GM13976 (cell line): ENCODE measurements at regions not wholly inside any gene's neighbourhood (a gene's known extent, or its start where the extent isn't known, plus 50 kb on each side); places are given as distances from the start of the nearest gene placed in this dataset.

ENCODE experiments used
- DNase-seq: peaks from one replicate; pipeline ENCODE4 v3.0.0; 2012; ENCODE audit warnings: low spot score
- in situ Hi-C: fragments of 300-500 bp; cut with MboI; formaldehyde crosslinking; loops from one replicate; pipeline ENCODE4 v1.12.0; 2022; ENCODE audit warnings: low sequenced_read_pairs, mixed read lengths, inconsistent platforms; ENCODE audit not compliant: unreplicated experiment
- TF ChIP-seq, protein P1 (sequence below): IDR thresholded peaks from 2 replicates; pipeline ENCODE4 v1.5.1; 2012; ENCODE audit warnings: borderline replicate concordance, mild to moderate bottlenecking; ENCODE audit not compliant: insufficient read depth; ENCODE audit errors: extremely low read depth, missing control alignments, control extremely low read depth

DNA sequence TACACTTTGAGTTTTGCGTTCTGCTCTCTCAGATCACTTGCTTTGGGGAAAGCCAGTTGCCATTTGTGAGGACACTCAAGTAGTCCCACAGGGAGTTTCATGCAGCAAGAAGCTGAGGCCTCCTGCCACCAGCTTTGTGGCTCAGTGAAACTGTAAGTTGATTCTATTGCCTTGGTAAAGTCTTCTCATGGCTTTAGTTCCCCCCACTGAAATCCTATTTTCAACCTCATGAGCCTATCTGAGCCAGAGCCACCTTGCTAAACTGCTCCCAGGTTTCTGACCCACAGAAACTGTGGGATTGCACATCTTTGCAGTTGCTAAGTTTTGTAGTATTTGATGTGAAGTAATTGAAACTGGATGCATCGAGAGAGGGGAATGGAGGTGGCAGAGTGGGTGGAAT lies 85.4 kb upstream of the TOP3B start:
- in situ Hi-C loops, result no loop called here
- DNase-seq, result no peak
- TF ChIP-seq, protein P1, sequence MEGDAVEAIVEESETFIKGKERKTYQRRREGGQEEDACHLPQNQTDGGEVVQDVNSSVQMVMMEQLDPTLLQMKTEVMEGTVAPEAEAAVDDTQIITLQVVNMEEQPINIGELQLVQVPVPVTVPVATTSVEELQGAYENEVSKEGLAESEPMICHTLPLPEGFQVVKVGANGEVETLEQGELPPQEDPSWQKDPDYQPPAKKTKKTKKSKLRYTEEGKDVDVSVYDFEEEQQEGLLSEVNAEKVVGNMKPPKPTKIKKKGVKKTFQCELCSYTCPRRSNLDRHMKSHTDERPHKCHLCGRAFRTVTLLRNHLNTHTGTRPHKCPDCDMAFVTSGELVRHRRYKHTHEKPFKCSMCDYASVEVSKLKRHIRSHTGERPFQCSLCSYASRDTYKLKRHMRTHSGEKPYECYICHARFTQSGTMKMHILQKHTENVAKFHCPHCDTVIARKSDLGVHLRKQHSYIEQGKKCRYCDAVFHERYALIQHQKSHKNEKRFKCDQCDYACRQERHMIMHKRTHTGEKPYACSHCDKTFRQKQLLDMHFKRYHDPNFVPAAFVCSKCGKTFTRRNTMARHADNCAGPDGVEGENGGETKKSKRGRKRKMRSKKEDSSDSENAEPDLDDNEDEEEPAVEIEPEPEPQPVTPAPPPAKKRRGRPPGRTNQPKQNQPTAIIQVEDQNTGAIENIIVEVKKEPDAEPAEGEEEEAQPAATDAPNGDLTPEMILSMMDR, result no peak

DNA sequence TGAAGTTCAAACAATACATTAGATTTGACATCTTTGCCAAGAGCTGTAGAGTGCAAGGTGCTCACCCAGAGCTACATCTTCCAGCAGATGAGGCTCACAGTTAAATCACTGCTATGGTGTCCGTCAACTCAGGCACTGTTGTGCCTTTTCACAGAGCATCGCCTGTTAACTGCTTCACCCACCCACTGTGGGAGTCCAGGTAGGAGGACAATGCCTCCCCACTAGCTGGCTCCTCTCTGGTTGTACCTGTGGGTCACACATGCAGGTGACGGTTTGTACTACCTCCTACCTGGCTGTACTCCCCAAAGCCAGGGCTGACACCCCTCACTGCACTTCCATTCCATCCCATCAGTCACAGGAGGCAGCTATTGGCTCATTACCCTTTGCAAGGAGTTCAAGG lies 84.6 kb upstream of the TOP3B start:
- in situ Hi-C loops, result no loop called here
- TF ChIP-seq, protein P1, result no peak
- no peak for DNase-seq

DNA sequence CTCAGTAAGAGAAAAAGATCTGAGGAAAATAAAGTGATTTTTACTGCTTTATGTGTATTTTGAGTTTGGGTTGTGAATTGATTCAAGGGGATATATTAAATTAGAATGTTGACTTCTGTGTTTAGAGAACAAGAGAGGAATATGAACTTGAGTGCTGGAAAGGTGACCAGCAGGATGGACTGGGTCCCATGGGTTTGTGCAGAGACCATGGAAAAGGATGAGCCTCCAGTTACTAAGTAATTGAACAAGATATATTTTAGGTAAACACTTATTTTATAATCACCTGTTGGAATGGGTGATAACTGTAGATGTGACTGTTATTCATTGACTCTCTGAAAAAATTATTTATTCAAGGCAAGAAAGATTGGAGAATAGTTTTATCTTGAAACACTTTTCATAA lies 82.0 kb upstream of the TOP3B start:
- no peak for DNase-seq
- TF ChIP-seq, protein P1, result no peak
- in situ Hi-C loops, result no loop called here

DNA sequence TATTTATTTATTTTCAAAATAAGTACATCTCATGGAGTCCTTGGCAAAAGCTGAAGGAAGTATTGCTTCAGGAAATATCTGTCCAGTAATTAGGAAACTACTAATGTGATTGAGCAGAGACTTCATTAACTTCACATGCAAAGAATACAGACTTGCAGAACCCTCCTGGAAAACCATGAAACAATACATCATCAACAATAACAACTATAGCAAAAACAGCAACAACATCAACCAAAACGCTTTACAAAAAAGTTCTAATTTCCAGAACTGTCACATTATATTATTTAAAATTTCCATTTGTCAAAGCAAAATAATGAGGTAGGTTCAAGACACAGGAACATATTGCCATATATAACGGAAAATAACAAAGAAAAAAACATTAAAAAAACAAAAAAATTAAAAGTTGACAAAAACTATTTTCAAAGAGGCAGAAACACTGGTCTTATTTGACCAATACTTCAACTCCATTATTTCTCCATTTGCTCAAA lies 79.8 kb upstream of the TOP3B start:
- DNase-seq, result no peak
- in situ Hi-C loops, result no loop called here
- TF ChIP-seq, protein P1, result no peak

DNA sequence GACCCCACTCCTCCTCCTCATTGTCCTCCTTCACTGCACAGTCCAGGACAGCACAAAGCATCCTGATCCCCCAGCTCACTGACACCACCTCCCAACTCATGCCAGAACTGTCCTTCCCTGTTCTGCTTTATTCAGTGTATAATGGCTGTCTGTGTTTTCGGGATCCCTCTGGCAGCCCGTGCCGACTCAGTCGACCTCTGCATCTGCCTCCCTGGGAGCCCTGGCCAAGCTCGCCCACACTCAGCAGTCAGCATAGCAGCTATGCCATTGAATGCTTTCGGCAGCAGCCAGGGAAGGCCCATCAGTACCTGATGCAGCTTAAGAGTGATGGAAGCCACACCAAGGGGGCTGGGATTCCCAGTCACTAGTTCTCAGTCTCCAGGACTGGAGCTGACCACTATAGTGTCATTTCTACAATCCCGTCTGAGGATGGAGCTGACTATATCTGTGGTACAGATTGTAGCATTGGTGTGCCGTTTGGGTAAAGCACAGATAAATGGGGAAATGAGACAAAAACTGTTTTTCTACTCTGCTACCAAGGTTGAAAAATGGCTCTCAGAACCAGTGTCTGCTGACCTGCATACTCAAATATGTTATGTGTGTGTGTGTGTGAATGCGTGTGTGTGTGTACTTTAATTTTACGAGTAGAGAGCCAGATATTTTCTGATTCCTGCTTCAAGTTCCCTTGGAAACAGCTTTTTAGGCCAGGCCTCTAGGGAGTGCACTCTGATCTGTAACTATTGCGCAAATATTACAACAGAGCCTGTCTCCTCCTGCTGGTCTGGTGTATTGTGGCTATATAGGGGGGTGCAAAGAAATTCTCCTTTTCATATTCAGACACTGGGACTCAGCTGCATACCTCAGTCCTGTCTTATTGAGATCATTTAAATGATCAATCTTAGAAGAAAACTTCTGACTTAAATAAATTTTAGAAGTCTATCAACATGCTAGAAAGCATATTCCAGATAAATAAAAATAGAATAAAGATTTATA lies 78.8 kb upstream of the TOP3B start:
- DNase-seq, result no peak
- in situ Hi-C loops, result no loop called here
- TF ChIP-seq, protein P1, result peak; percentile 0

DNA sequence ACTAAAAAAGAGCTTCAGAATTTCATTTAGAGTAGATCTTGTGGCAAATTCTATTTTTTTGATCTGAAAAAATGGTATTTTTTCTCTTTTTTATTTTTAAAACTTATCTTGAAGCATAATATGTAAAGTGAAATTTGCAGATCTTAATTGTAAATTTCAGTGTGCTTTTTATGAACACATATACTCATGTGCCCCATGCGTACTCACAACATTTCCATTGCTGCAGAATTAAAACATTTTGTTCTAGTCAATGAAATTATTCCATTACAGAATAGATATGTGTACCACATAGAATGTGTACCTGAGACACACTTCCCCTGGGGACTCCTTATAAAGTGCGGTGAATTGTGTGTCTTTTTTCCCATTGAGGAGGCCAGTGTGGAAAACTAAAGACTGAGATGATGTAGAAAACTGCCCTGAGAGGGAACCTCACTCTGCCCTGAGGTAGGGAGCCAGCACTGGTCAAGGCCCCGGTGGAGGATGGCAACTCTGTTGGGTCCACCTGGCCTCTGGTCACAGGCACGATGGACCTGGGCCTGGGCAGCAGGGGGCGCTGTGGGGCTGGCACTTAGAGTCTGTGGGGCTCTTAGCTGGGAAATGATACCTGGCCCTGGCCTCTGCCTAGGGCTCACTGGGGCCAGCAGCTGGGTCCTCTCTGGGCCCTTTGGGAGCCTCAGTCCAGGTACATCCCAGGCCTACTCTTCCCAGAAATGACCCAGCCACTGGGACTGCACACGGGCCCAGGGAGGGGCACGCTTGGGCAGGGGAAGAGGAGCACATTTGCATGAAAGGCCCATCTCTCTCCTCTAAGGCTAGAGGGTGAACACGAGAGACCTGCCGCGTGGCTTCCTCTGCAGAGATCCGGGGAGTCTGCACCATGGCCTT lies 77.9 kb upstream of the TOP3B start:
- TF ChIP-seq, protein P1, result peak; percentile 98
- DNase-seq, result peak; percentile 90
- in situ Hi-C loops, result no loop called here
